GM18505 (cell line): ENCODE measurements at regions not wholly inside any gene's neighbourhood (a gene's known extent, or its start where the extent isn't known, plus 50 kb on each side); places are given as distances from the start of the nearest gene placed in this dataset.
"Not testable (repeated sequence)": the region's sequence is repeated elsewhere in the genome, so short reads cannot be mapped to it uniquely, and the experiment has no call there.

Experiments
- ATAC-seq: cut with Tn5 transposase; IDR thresholded peaks from one replicate; pipeline ENCODE4 v1.9.1; 2021; ENCODE audit not compliant: unreplicated experiment
- POLR2A ChIP-seq: IDR thresholded peaks from 4 replicates; pipeline ENCODE4 v1.6.1; 2011; ENCODE audit warnings: borderline replicate concordance; ENCODE audit not compliant: insufficient read depth, insufficient read length; ENCODE audit errors: extremely low read depth

DNA sequence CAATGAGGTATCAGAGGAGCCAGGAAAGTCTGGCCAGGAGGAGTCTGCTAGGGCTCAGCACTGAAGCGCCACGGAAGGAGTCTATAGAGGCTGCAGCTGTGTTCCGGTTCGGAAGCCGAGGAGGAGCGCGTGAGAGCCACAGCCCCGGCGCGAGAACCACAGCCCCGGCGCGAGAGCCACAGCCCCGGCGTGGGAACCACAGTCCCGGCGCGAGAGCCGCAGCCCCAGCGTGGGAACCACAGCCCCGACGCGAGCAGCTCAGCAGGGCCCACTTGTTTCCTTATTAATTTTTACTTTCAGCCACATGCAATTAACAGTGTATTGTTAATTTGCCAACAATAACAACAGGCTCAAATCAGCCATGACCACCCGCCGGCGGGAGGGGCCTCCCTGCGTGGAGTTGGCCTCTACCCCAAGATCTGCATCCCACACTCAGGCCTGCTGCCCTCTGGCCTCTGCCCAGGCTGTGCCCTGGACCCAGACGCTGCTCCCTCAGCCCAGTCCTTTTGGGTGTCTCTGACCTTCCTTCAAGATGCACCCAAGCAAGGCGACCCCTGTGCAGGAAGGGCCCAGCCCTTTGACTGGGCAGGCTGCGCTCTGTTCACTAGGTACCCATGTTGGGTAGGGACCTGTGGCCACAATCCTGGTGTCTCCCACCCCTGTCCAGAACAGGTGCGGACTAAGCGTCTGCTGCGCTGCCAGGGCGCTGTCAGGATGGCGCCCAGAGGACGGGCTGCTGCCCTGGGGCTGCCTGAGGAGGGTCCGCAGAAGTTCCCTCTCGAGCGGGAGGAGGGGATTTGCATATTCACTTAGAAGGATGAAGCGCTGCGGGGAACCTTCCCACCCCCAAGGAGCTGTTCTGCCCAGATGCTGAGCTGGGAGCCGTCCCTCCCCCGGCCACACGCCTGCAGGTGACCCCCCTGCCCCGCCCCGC is 113.8 kb downstream of the ADRA2C start:
- ATAC-seq = no peak
- TF ChIP-seq POLR2A = no peak

DNA sequence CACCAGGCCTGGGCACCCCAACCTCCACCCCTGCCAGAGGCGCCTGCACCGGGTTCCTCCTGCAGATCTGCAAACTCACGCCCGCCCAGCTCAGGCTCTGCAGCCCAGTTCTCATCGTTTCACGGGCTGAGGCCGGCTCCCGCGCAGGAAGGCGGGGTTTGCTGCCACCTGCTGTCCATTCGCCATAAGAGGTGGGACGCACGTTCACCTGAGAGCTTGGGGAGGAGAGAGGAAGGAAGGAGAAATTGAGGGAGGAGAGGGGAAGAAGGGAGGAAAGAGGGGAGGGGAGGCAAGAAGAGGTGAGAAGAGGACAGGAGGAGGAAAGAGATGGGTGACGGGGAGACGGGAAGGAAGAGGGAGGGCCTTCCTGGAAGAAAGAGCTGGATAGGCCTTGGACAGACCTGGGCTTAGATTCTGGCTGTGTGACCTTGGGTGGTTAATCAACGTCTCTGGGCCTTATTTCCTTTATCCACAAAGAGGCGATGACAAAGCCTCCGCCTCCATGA is 114.5 kb downstream of the ADRA2C start:
- ATAC-seq = no peak
- no peak for TF ChIP-seq POLR2A

DNA sequence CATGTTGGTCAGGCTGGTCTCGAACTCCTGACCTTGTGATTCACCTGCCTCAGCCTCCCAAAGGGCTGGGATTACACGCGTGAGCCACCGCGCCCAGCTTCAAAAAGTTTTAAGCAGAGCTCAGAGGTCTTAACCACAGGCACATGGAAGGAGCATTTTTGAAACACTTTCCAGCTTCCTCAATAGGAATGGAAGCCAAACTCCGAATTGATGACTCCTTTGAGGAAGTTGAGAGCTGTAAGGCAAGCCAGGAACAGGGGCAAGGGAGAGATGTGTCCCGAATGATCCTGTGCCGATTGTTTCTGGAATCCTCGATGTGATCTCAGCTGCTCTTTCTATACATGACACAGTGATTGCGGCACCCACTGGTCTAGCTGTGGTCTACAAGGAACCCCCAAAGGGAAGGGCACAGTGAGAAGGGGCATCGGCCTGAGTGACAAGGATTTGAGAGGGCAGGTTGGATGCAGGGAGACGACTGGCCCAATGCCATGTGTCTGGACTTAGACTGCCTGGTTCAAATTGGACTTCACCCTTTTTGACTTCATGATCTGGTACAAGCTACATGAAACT is 116.2 kb downstream of the ADRA2C start:
- not testable (repeated sequence) for ATAC-seq

DNA sequence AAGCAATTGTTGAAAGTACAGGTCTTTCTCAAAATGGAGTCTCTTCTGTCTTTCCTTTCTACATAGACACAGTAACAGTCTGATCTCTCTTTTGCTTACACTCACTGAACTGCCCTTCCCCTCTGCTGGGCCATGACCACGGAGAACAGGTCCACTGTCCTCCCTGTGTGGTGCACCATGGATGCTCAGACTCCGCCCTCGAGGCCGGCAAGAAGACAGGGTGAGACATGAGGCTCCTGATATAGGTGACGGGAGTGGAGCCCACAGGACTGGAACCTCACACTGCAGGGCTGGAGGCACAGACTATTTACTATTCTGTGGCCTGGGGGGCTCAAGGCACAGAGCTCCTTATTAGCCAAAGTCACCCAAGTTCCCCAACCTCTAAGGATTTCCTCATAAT is 118.1 kb downstream of the ADRA2C start:
- not testable (repeated sequence) for ATAC-seq

DNA sequence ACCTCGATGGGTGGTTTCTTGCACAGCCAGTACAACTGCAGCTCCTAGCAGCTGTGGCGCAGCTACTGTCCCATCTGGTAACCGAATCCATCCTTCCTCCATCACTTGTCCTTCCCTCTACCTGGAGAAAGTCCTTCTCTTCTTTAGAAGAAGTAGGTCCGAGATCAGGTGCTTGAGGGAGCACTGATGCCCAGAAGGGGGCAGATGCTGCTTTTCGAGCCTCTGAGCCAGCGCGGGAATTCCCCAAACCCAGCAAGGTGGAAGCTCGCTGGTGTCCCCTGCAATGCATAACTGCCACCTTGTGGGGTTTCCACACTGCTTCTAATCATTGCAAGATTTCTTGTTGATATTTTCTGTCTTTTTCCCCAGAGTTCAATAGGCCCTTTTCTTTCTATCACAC is 127.4 kb downstream of the ADRA2C start:
- ATAC-seq = not testable (repeated sequence)

DNA sequence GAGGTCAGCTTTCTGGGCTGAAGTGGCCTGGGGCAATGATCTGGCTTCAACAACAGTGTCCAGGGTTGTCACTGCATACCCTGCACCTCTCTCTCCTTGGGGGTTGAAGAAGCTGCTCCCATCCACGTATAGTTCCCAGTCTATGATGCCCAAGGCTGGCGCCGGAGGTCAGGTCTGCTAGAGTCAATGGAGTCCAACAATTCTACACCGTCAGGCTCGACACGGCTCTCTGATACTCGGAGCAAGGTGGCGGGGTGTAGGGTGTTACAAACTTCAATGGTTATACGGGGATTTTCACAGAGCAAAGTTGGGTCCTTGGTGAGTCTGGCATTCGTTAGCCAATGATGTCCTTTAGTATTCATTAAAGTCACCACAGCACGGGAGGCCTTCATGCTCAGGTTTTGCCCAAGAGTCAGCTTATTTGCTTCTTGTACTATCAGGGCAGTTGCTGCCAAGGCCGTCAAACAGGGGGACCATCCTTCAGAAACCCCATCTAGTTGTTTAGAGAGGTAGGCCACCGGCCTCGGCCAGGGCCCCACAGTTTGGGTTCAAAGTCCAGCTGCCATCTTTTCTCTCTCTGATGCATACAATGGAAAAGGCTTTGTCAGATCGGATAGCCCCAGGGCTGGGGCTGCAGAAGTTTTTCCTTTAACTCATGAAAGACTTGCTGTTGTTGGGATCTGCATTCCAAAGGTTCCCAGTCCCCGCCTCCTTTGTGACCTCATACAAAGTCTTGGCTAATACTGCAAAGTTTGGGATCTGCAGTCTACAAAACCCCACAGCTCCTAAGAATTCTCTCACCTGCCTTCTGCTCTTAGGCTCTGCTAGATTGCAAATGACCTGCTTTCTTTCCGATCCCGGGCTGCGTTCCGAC is 128.1 kb downstream of the ADRA2C start:
- ATAC-seq = not testable (repeated sequence)

DNA sequence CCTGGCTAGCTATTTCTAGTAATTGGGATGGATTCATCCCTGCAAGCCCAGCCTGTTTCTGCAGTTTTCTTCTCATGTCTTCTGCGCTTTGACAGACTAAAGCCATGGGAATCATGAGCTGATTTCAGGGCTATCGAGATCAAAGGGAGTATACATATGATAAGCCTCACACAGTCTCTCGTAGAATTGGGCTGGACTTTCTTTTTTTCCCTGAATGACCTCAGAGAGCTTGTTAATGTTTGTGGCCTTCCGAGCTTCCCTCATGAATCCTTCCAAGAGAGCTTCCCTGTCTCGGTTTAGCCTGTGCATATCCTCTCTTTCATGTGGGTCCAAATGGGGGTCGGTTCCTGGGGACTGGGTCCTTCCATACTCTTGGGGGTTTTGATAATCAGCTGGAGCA is 130.3 kb downstream of the ADRA2C start:
- TF ChIP-seq POLR2A = no peak

DNA sequence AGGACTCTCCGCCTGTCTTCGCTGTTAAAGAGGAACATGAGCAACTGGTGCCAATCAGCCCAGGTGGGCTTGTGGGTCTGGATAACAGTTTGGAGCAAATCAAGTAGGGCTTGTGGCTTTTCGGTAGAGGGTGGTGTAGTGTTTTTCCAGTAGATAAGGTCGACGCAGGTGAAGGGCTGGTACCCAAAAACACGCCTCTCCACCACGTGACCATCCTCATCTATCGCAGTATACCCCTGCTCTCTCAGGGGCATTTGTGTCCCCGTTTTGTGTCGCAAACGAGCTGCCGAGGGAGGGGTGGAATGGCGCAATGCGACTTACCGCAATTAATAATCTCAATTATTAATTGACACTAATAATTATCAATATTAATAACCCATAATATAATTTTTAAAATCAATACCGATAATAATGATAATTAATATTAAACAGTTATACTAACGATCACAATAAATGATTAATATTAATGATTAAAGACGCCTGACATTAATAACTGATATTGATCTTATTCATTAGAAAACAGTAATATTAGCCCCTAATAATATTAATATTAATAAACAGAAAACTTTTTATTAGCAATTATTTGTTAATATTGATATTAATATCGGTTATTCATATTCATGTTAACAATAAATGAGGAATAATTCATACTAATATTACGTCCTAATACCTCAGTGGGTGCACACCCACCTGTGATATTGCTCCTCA is 130.8 kb downstream of the ADRA2C start:
- ATAC-seq = not testable (repeated sequence)

More for the DNA sequence above, 130.3 kb downstream of the ADRA2C start:
- ATAC-seq = no peak

DNA sequence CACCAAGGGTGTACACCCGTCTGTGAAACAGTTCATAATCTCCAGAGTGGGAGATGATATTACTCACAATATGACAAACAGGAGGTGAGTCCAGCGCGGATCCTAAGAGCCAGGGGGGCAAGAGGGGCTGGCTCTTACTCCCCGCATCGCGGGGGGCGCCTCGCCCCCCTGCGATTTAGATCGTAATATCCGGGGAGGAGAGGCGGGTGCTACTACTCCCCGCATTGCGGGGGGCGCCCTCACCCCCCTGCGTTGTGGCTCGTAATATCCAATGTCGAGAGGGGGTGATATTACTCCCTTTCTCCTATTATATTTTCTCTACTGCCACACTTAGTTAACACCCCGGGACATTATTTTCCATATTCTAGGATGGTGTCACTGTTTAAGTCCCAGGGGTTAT is 131.9 kb downstream of the ADRA2C start:
- ATAC-seq = no peak
- TF ChIP-seq POLR2A = no peak

DNA sequence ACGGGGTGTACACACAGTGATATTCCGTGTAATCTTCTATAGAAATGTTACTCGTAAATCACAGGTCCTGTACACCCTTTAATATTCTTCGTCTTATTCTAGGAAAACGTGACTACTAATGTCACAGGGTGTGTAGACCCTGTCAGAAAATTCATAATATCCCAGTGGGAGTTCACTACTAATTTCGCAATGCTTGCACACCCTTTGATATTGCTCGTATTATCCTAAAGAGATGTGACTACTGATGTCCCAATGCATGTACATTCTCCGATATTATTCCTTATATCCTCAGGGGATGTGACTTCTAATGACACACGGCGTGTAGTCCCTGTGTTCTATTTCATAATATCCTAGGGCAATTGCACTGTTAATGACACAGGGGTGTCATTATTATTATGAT is 132.7 kb downstream of the ADRA2C start:
- ATAC-seq = not testable (repeated sequence)

DNA sequence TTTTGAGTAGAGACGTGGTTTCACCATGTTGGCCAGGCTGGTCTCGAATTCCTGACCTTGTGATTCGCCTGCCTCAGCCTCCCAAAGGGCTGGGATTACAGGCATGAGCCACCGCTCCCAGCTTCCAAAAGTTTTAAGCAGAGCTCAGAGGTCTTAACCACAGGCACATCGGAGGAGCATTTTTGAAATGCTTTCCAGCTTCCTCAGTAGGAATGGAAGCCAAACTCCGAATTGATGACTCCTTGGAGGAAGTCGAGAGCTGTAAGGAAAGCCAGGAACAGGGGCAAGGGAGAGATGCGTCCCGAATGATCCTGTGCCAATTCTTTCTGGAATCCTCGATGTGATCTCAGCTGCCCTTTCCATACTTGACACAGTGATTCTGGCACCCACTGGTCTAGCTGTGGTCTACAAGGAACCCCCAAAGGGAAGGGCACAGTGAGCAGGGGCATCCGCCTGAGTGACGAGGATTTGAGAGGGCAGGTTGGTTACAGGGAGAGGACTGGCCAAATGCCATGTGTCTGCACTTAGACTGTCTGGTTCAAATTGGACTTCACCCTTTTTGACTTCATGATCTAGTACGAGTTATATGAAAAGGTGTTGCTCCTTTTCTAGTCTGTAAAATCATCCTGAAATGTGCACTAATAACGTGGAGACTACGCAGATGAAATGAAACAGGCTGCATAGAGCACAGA is 138.2 kb downstream of the ADRA2C start:
- not testable (repeated sequence) for ATAC-seq

DNA sequence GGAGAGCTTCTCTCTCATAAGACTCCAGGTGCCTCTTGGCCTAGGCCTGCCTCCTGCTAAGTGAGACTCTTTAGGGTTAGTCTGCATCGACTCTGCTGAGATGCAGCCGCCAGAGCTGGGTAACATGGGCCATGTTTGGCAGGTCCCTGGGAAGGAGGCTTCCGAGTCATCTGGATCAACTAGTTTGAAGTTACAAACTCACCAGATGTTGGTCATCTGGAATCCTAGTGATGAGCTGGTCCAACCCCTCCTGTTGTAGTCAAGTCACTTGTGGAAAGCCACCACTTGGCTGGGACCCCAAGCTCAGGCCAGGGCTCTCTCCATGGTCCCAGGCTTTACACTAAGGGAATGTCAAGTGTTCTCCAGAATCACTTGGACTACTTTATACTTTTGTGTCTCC is 143.4 kb downstream of the ADRA2C start:
- ATAC-seq = not testable (repeated sequence)

DNA sequence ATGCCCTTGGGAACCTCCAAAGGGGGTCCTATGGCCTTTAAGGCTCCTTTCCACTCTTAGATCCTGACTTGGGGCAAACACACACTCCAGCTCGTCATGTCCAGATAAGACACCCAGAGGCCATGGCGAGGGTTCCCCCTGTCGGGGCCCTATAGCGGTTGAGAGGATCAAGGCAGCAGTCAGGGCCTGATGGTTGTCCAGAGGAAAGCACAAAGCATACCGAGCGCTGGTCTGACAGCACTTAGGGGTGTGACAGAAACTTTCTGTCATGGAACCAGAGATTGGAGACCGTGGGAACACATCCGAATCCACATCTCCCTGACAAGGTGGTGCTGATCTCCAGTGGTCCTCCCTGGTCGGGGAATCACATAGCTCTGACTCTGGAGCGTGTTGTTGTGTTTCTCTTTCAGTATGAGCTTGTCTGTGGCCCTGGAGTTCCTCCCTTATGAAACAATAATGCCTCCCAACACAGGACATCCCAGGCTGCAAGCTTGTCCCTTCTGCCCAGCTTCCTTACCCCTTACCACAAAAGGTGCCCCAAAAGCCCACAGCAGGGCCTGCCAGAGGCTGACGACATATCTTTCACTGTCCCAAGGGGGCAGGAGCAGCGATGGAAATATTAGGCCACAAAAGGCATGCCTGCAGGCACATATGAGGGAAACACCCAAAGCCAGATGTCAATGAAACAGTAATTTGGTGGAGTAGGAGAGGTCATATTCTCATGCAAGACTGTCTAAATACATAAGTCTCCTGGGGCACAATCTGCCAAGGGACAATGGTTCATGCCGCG is 144.2 kb downstream of the ADRA2C start:
- not testable (repeated sequence) for ATAC-seq
